Kidney (tissue), 13 donors: ENCODE measurements at regions not wholly inside any gene's neighbourhood (a gene's known extent, or its start where the extent isn't known, plus 50 kb on each side); places are given as distances from the start of the nearest gene placed in this dataset.

ENCODE experiments used
- DNase-seq, 5 donors: peaks; one replicate each; pipeline ENCODE4 v3.0.0-alpha.2; 2013 to 2020
- FAIRE-seq: peaks from 2 replicates; lab custom pipeline; 2012; peaks lifted over from hg19 to GRCh38; lab: Jason Lieb, UNC
- H3K27ac ChIP-seq, 2 donors: one replicate each; pipeline ENCODE4 v1.7.0; 2013; ENCODE audit warnings: low read depth in 2 of 2, low read length in 2 of 2, inconsistent platforms in 1 of 2
- H3K27me3 ChIP-seq: one replicate; pipeline ENCODE4 v1.7.1; 2013; ENCODE audit warnings: low read length, inconsistent platforms; ENCODE audit not compliant: control insufficient read depth, insufficient read depth
- H3K36me3 ChIP-seq, 3 donors: one replicate each; pipeline versions ENCODE4 v1.7.0 to v1.7.1; 2013; ENCODE audit warnings: low read length in 3 of 3, control low read depth in 1 of 3, inconsistent platforms in 1 of 3; ENCODE audit not compliant: insufficient read depth in 3 of 3, control insufficient read depth in 2 of 3
- H3K4me1 ChIP-seq, 3 donors: one replicate each; pipeline versions ENCODE4 v1.7.0 to v1.7.1; 2013; ENCODE audit warnings: low read length in 3 of 3, inconsistent platforms in 1 of 3, low read depth in 1 of 3; ENCODE audit not compliant: control insufficient read depth in 2 of 3, insufficient read depth in 2 of 3
- H3K4me3 ChIP-seq, 3 donors: one replicate each; pipeline versions ENCODE4 v1.7.0 to v1.8.1; 2013; ENCODE audit warnings: low read length in 3 of 3, control low read depth in 1 of 3, inconsistent platforms in 1 of 3
- H3K9ac ChIP-seq, 3 donors: one replicate each; pipeline versions ENCODE4 v1.7.0 to v1.7.1; 2013; ENCODE audit warnings: low read length in 3 of 3, control low read depth in 1 of 3, inconsistent platforms in 1 of 3
- H3K9me3 ChIP-seq, 3 donors: one replicate each; pipeline versions ENCODE4 v1.7.0 to v1.7.1; 2013; ENCODE audit warnings: low read length in 3 of 3, control low read depth in 1 of 3, inconsistent platforms in 1 of 3; ENCODE audit not compliant: control insufficient read depth in 2 of 3, insufficient read depth in 1 of 3
- intact Hi-C: fragments of 100-400 bp; cut with DNase I; formaldehyde crosslinking; loops from one replicate; pipeline ENCODE4 v1.11.1; 2022
- TF ChIP-seq, protein P1 (sequence below): IDR thresholded peaks from 3 replicates; pipeline ENCODE4 v1.5.1; 2012; ENCODE audit warnings: mild to moderate bottlenecking, moderate library complexity, borderline replicate concordance; ENCODE audit not compliant: insufficient read depth; ENCODE audit errors: extremely low read depth
- donor health status: control.
- donor health status: control.
- donor health status: control.
- donor health status: control.
- donor health status: control.
- donor health status: DM: yes; HTN: yes; CAD: no.
- donor health status: Normal renal cell carcinoma (clear cell type).

GRCh38 chr20:12156252-12156651, 238.6 kb downstream of the BTBD3 start:
- no peaks in the 10 kb centered on the region for H3K36me3 ChIP-seq
- no peak overlapping the region for H3K9ac ChIP-seq
- intact Hi-C loops = no loop called here
- H3K27ac ChIP-seq = no peak overlapping the region
- no peaks in the 10 kb centered on the region for H3K4me1 ChIP-seq
- no peak for DNase-seq
- no peak for FAIRE-seq
- H3K4me3 ChIP-seq = no peak overlapping the region
- H3K27me3 ChIP-seq = no peaks in the 10 kb centered on the region
- TF ChIP-seq, protein P1, sequence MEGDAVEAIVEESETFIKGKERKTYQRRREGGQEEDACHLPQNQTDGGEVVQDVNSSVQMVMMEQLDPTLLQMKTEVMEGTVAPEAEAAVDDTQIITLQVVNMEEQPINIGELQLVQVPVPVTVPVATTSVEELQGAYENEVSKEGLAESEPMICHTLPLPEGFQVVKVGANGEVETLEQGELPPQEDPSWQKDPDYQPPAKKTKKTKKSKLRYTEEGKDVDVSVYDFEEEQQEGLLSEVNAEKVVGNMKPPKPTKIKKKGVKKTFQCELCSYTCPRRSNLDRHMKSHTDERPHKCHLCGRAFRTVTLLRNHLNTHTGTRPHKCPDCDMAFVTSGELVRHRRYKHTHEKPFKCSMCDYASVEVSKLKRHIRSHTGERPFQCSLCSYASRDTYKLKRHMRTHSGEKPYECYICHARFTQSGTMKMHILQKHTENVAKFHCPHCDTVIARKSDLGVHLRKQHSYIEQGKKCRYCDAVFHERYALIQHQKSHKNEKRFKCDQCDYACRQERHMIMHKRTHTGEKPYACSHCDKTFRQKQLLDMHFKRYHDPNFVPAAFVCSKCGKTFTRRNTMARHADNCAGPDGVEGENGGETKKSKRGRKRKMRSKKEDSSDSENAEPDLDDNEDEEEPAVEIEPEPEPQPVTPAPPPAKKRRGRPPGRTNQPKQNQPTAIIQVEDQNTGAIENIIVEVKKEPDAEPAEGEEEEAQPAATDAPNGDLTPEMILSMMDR = no peak
- no peaks in the 10 kb centered on the region for H3K9me3 ChIP-seq

- H3K4me3 ChIP-seq = no peak overlapping the region
- H3K27me3 ChIP-seq = no peaks in the 10 kb centered on the region
- no peaks in the 10 kb centered on the region for H3K36me3 ChIP-seq
- H3K9me3 ChIP-seq = no peaks in the 10 kb centered on the region
- DNase-seq (no peak), FAIRE-seq (no peak)
- intact Hi-C loops = no loop called here
- TF ChIP-seq, protein P1 = no peak
- H3K27ac ChIP-seq = no peak overlapping the region
- no peaks in the 10 kb centered on the region for H3K4me1 ChIP-seq
- H3K9ac ChIP-seq = no peak overlapping the region
Observed at GRCh38 chr20:12159261-12159660, 241.6 kb downstream of the BTBD3 start.

GRCh38 chr20:12161734-12162133, 244.0 kb downstream of the BTBD3 start:
- Histone ChIP-seq H3K36me3 (no peaks in the 10 kb centered on the region), H3K9ac (no peak overlapping the region), H3K9me3 (no peaks in the 10 kb centered on the region), H3K27ac (no peak overlapping the region), H3K27me3 (no peaks in the 10 kb centered on the region), H3K4me1 (no peaks in the 10 kb centered on the region), H3K4me3 (no peak overlapping the region)
- FAIRE-seq = no peak
- no peak for DNase-seq
- intact Hi-C loops = no loop called here
- TF ChIP-seq, protein P1 = no peak

GRCh38 chr20:12166053-12166717, 248.5 kb downstream of the BTBD3 start:
- no peaks in the 10 kb centered on the region for H3K27me3 ChIP-seq
- TF ChIP-seq, protein P1 = no peak
- no peak for DNase-seq
- H3K36me3 ChIP-seq = no peaks in the 10 kb centered on the region
- intact Hi-C loops = no loop called here
- FAIRE-seq = no peak
- H3K4me1 ChIP-seq = no peaks in the 10 kb centered on the region
- no peak overlapping the region for H3K9ac ChIP-seq
- H3K9me3 ChIP-seq = peaks cover 0 to 6% (median 4%) of the 10 kb centered on the region in 3 donors
- no peak overlapping the region for H3K27ac ChIP-seq
- no peak overlapping the region for H3K4me3 ChIP-seq
